Panc1 (cell line): ENCODE measurements at regions not wholly inside any gene's neighbourhood (a gene's known extent, or its start where the extent isn't known, plus 50 kb on each side); places are given as distances from the start of the nearest gene placed in this dataset.

ENCODE experiments used
- ATAC-seq: fragments of 200-7000 bp; cut with Tn5 transposase; 2 replicates; pipeline ENCODE4 v1.9.1; 2020; ENCODE audit warnings: mild to moderate bottlenecking, moderate library complexity
- BruUV-seq: library from RNA; stranded (reverse); fragments of 400-500 nt; replicated peaks from 2 replicates; lab custom pipeline; 2021; lab: Mats Ljungman, UMichigan
- CTCF ChIA-PET: fragments of 300-600 bp; sonication (Branson Sonifier 250); formaldehyde crosslinking; loops from one replicate; lab custom pipeline; 2022; ENCODE audit warnings: antibody characterized with exemption; lab: Charles Lee
- POLR2A ChIA-PET: fragments of 300-600 bp; sonication (Branson Sonifier 250); formaldehyde crosslinking; loops from one replicate; lab custom pipeline; 2022; ENCODE audit warnings: antibody characterized with exemption; lab: Charles Lee
- DNase-seq: peaks from one replicate; pipeline ENCODE4 v3.0.0-alpha.2; 2010; ENCODE audit warnings: low read depth, low spot score
- H3K27ac ChIP-seq: 2 replicates; pipeline ENCODE4 v1.5.1; 2011; ENCODE audit warnings: mild to moderate bottlenecking, low read length, inconsistent platforms
- H3K27me3 ChIP-seq: fragments of 200-500 bp; sonication (Bioruptor generic); 2 replicates; pipeline ENCODE4 v1.6.0; 2014; ENCODE audit warnings: low read length, inconsistent platforms; ENCODE audit not compliant: control insufficient read depth, insufficient read depth
- H3K36me3 ChIP-seq: fragments of 200-500 bp; sonication (Bioruptor generic); 2 replicates; pipeline ENCODE4 v1.5.1; 2014; ENCODE audit warnings: inconsistent platforms, mild to moderate bottlenecking, low read length, moderate library complexity; ENCODE audit not compliant: control insufficient read depth, insufficient read depth
- H3K4me1 ChIP-seq: 2 replicates; pipeline ENCODE4 v1.5.1; 2011; ENCODE audit warnings: inconsistent platforms, mild to moderate bottlenecking, low read length, moderate library complexity; ENCODE audit not compliant: control insufficient read depth, insufficient read depth
- H3K4me3 ChIP-seq, 2 experiments: 2 replicates each; pipeline ENCODE4 v1.5.1; 2011 to 2012; ENCODE audit warnings: low read depth in 2 of 2, low read length in 2 of 2, mild to moderate bottlenecking in 2 of 2, inconsistent platforms in 1 of 2, moderate library complexity in 1 of 2
- H3K9me3 ChIP-seq: fragments of 200-500 bp; sonication (Bioruptor generic); 2 replicates; pipeline ENCODE4 v1.5.1; 2014; ENCODE audit warnings: low read depth, mild to moderate bottlenecking, inconsistent platforms, low read length, moderate library complexity; ENCODE audit not compliant: control insufficient read depth, insufficient read depth
- CTCF ChIP-seq: fragments of 450-650 bp; IDR thresholded peaks from 2 replicates; pipeline ENCODE4 v1.5.1; 2017; ENCODE audit warnings: mild to moderate bottlenecking
- POLR2AphosphoS5 ChIP-seq: IDR thresholded peaks from 2 replicates; pipeline ENCODE4 v1.6.1; 2012; ENCODE audit warnings: mild to moderate bottlenecking, low read depth, low read length, moderate library complexity
- REST ChIP-seq, 2 experiments: IDR thresholded peaks; 2 replicates each; pipeline ENCODE4 v1.6.1; 2011 to 2012; ENCODE audit warnings: low read depth in 2 of 2, control low read depth in 1 of 2, low read length in 1 of 2, mild to moderate bottlenecking in 1 of 2, moderate library complexity in 1 of 2; ENCODE audit not compliant: insufficient read depth in 1 of 2
- SIN3A ChIP-seq: IDR thresholded peaks from 2 replicates; pipeline ENCODE4 v1.6.1; 2012; ENCODE audit warnings: low read depth, mild to moderate bottlenecking, low read length, moderate library complexity, borderline replicate concordance; ENCODE audit not compliant: insufficient read depth
- TCF7L2 ChIP-seq: IDR thresholded peaks from 2 replicates; pipeline ENCODE4 v1.6.1; 2011; ENCODE audit warnings: mild to moderate bottlenecking, low read depth, low read length, inconsistent platforms
- in situ Hi-C: cut with HindIII; loops from 2 replicates; pipeline ENCODE4 v1.10.0; 2016; ENCODE audit warnings: low sequenced_read_pairs, low pct_unique_long_range_greater_than_20kb
- intact Hi-C: fragments of 100-400 bp; cut with micrococcal nuclease; formaldehyde crosslinking; loops from one replicate; pipeline ENCODE4 v1.10.0; 2022; ENCODE audit not compliant: unreplicated experiment

GRCh38 chr16:50460538-50461399, 87.4 kb upstream of the NKD1 start:
- BruUV-seq = no TSS peak

GRCh38 chr16:50459496-50460080, 88.6 kb upstream of the NKD1 start:
- H3K9me3 ChIP-seq = no peaks in the 10 kb centered on the region
- H3K36me3 ChIP-seq = no peaks in the 10 kb centered on the region
- no TSS peak for BruUV-seq
- no peak for ATAC-seq
- in situ Hi-C loops = no loop called here
- ChIA-PET CTCF (interaction anchor here (0.5 kb wide), 1 partner anchor 88 kb away, joined by 4 read pairs; no protein-coding TSS in a partner anchor), POLR2A (no interaction called here)
- no peak overlapping the region for H3K27ac ChIP-seq
- H3K4me1 ChIP-seq = no peaks in the 10 kb centered on the region
- no peak for DNase-seq
- H3K4me3 ChIP-seq = no peak overlapping the region
- intact Hi-C loops = no loop called here
- peaks cover 2% of the 10 kb centered on the region; the same call in 1 of the 2 replicates for H3K27me3 ChIP-seq
- no peak for TF ChIP-seq CTCF
- no peak for TF ChIP-seq TCF7L2
- no peak for TF ChIP-seq SIN3A
- no peak for TF ChIP-seq POLR2AphosphoS5

More at GRCh38 chr16:50460538-50461399, 87.4 kb upstream of the NKD1 start:
- Histone ChIP-seq H3K4me1 (no peaks in the 10 kb centered on the region), H3K27me3 (peaks cover 2% of the 10 kb centered on the region; the same call in 1 of the 2 replicates), H3K36me3 (no peaks in the 10 kb centered on the region), H3K27ac (no peak overlapping the region), H3K4me3 (no peak overlapping the region), H3K9me3 (no peaks in the 10 kb centered on the region)
- TF ChIP-seq TCF7L2 (no peak), POLR2AphosphoS5 (no peak), CTCF (no peak), REST (IDR thresholded peaks at IDR 0.05; ENCODE audit: insufficient read depth in 1 of 2, low read depth in 2 of 2, low read length in 1 of 2) (no peak)
- POLR2A ChIA-PET = no interaction called here
- intact Hi-C loops (no loop called here), in situ Hi-C loops (no loop called here)
- ATAC-seq (no peak), DNase-seq (no peak)
- CTCF ChIA-PET = no interaction called here
